H1 (cell line): ENCODE measurements at regions not wholly inside any gene's neighbourhood (a gene's known extent, or its start where the extent isn't known, plus 50 kb on each side); places are given as distances from the start of the nearest gene placed in this dataset.

Experiments
- CTCF ChIA-PET: fragments of 300-600 bp; sonication (Branson Sonifier 250); formaldehyde crosslinking; loops from one replicate; lab custom pipeline; 2021; ENCODE audit not compliant: partially characterized antibody; lab: Charles Lee
- POLR2A ChIA-PET: fragments of 300-600 bp; sonication (Branson Sonifier 250); formaldehyde crosslinking; loops from one replicate; lab custom pipeline; 2021; ENCODE audit warnings: inconsistent platforms; ENCODE audit not compliant: partially characterized antibody; lab: Charles Lee
- DNase-seq, 2 experiments: peaks; one replicate each; pipeline versions ENCODE4 v3.0.0 to v3.0.0-alpha.2; 2010 to 2022; ENCODE audit warnings: low spot score in 2 of 2, low read depth in 1 of 2, mixed read lengths in 1 of 2
- FAIRE-seq: peaks from 2 replicates; lab custom pipeline; 2011; peaks lifted over from hg19 to GRCh38; lab: Jason Lieb, UNC
- H2AFZ ChIP-seq: 2 replicates; pipeline ENCODE4 v1.8.1; 2012; ENCODE audit warnings: low read length, inconsistent platforms
- H2AK5ac ChIP-seq: 2 replicates; pipeline ENCODE4 v1.6.1; 2013; ENCODE audit warnings: low read depth, low read length
- H2BK120ac ChIP-seq: replicated peaks from 2 replicates; pipeline ENCODE3; 2013; ENCODE audit warnings: low read depth, low read length, inconsistent platforms
- H2BK12ac ChIP-seq: 2 replicates; pipeline ENCODE4 v1.6.1; 2013; ENCODE audit warnings: low read depth, low read length
- H2BK15ac ChIP-seq: 2 replicates; pipeline ENCODE4 v1.6.1; 2013; ENCODE audit warnings: low read length
- H2BK20ac ChIP-seq: 2 replicates; pipeline ENCODE4 v1.6.1; 2013; ENCODE audit warnings: low read length
- H2BK5ac ChIP-seq: 2 replicates; pipeline ENCODE4 v1.6.1; 2013; ENCODE audit warnings: low read depth, low read length
- H3K14ac ChIP-seq: 2 replicates; pipeline ENCODE4 v1.6.1; 2013; ENCODE audit warnings: inconsistent platforms; ENCODE audit not compliant: insufficient read length
- H3K18ac ChIP-seq: 2 replicates; pipeline ENCODE4 v1.6.1; 2013; ENCODE audit warnings: low read length; ENCODE audit errors: extremely low read depth
- H3K23ac ChIP-seq: 2 replicates; pipeline ENCODE4 v1.6.1; 2013; ENCODE audit warnings: inconsistent platforms; ENCODE audit not compliant: insufficient read length
- H3K23me2 ChIP-seq: 2 replicates; pipeline ENCODE4 v1.6.1; 2013; ENCODE audit warnings: low read depth, low read length
- H3K27ac ChIP-seq: 2 replicates; pipeline ENCODE4 v1.6.1; 2011; ENCODE audit warnings: low read depth, low read length, inconsistent platforms
- H3K27me3 ChIP-seq, 4 experiments: replicated peaks in 1 of 4; 1 replicate in 1 of 4; 2 replicates in 3 of 4; pipeline versions ENCODE4 v1.6.1 to v1.8.1; 2011 to 2013; ENCODE audit warnings: low read length in 3 of 4, mild to moderate bottlenecking in 3 of 4, inconsistent platforms in 2 of 4, mixed read lengths in 2 of 4, moderate library complexity in 1 of 4; ENCODE audit not compliant: control insufficient read depth in 3 of 4, insufficient read depth in 3 of 4; ENCODE audit errors: extremely low read depth in 1 of 4
- H3K36me3 ChIP-seq, 4 experiments: 2 replicates each; pipeline versions ENCODE4 v1.6.1 to v1.8.1; 2011 to 2013; ENCODE audit warnings: mild to moderate bottlenecking in 4 of 4, low read length in 3 of 4, moderate library complexity in 2 of 4, control low read depth in 1 of 4, inconsistent platforms in 1 of 4; ENCODE audit not compliant: insufficient read depth in 4 of 4, control insufficient read depth in 2 of 4
- H3K4ac ChIP-seq: replicated peaks from 2 replicates; pipeline ENCODE3; 2013; ENCODE audit warnings: low read length, low read depth, mixed read lengths, inconsistent platforms; ENCODE audit not compliant: insufficient read length
- H3K4me1 ChIP-seq, 4 experiments: replicated peaks in 1 of 4; 1 replicate in 1 of 4; 2 replicates in 3 of 4; pipeline versions ENCODE4 v1.6.1 to v1.8.1; 2011 to 2013; ENCODE audit warnings: low read length in 3 of 4, inconsistent platforms in 2 of 4, mixed read lengths in 1 of 4; ENCODE audit not compliant: insufficient read depth in 4 of 4, control insufficient read depth in 3 of 4
- H3K4me2 ChIP-seq, 2 experiments: 2 replicates each; pipeline versions ENCODE4 v1.6.1 to v1.8.1; 2011 to 2013; ENCODE audit warnings: low read depth in 2 of 2, low read length in 2 of 2, control low read depth in 1 of 2, inconsistent platforms in 1 of 2, mild to moderate bottlenecking in 1 of 2; ENCODE audit not compliant: insufficient read depth in 1 of 2
- H3K4me3 ChIP-seq, 4 experiments: fragments of 200-600, 300-600 bp in 1 of 4; sonication (generic), shearing (Covaris generic), sonication (Bioruptor Twin) in 1 of 4; 2 replicates each; pipeline versions ENCODE4 v1.5.1 to v1.8.1; 2011 to 2016; ENCODE audit warnings: low read length in 4 of 4, low read depth in 3 of 4, control low read depth in 2 of 4, inconsistent platforms in 2 of 4, mild to moderate bottlenecking in 2 of 4, mixed read lengths in 1 of 4, moderate library complexity in 1 of 4; ENCODE audit not compliant: insufficient read depth in 2 of 4; ENCODE audit errors: extremely low read depth in 1 of 4
- H3K56ac ChIP-seq: replicated peaks from 2 replicates; pipeline ENCODE3; 2013; ENCODE audit warnings: low read depth, mild to moderate bottlenecking, mixed read lengths, low read length, inconsistent platforms; ENCODE audit not compliant: insufficient read length
- H3K79me1 ChIP-seq: 2 replicates; pipeline ENCODE4 v1.6.1; 2013; ENCODE audit warnings: low read depth, low read length, control low read depth
- H3K79me2 ChIP-seq, 2 experiments: 2 replicates each; pipeline versions ENCODE4 v1.6.1 to v1.8.1; 2012 to 2013; ENCODE audit warnings: low read length in 2 of 2, mild to moderate bottlenecking in 2 of 2, inconsistent platforms in 1 of 2; ENCODE audit not compliant: insufficient read depth in 2 of 2, control insufficient read depth in 1 of 2
- H3K9ac ChIP-seq, 4 experiments: replicated peaks in 1 of 4; 1 replicate in 1 of 4; 2 replicates in 3 of 4; pipeline versions ENCODE4 v1.6.1 to v1.8.1; 2011 to 2013; ENCODE audit warnings: low read depth in 3 of 4, low read length in 3 of 4, control low read depth in 2 of 4, mild to moderate bottlenecking in 2 of 4, moderate library complexity in 2 of 4, inconsistent platforms in 1 of 4; ENCODE audit errors: extremely low read depth in 1 of 4
- H3K9me3 ChIP-seq, 2 experiments: 2 replicates each; pipeline versions ENCODE4 v1.6.1 to v1.8.1; 2012 to 2013; ENCODE audit warnings: mild to moderate bottlenecking in 2 of 2, moderate library complexity in 2 of 2, control low read depth in 1 of 2, inconsistent platforms in 1 of 2, low read depth in 1 of 2, low read length in 1 of 2, mixed read lengths in 1 of 2; ENCODE audit not compliant: insufficient read depth in 2 of 2
- H4K20me1 ChIP-seq, 2 experiments: replicated peaks in 1 of 2; 2 replicates each; pipeline versions ENCODE3 to v1.8.1; 2011 to 2013; ENCODE audit warnings: inconsistent platforms in 2 of 2, low read length in 2 of 2, mild to moderate bottlenecking in 1 of 2; ENCODE audit not compliant: insufficient read depth in 2 of 2, control insufficient read depth in 1 of 2
- H4K5ac ChIP-seq: 2 replicates; pipeline ENCODE4 v1.6.1; 2013; ENCODE audit warnings: low read length, low read depth, mixed read lengths, inconsistent platforms; ENCODE audit not compliant: insufficient read length
- H4K8ac ChIP-seq: 2 replicates; pipeline ENCODE4 v1.8.0; 2013; ENCODE audit warnings: mild to moderate bottlenecking, moderate library complexity, low read length, inconsistent platforms; ENCODE audit not compliant: insufficient read depth; ENCODE audit errors: extremely low read depth
- H4K91ac ChIP-seq: replicated peaks from 2 replicates; pipeline ENCODE3; 2013; ENCODE audit warnings: low read length, mixed read lengths, inconsistent platforms; ENCODE audit not compliant: insufficient read length
- BACH1 ChIP-seq: IDR thresholded peaks from 2 replicates; pipeline ENCODE4 v1.6.1; 2012; ENCODE audit warnings: low read length, improper control_type of control experiment
- CBX8 ChIP-seq: fragments of 300-800, 300-1000 bp; sonication (generic); IDR thresholded peaks from 2 replicates; pipeline ENCODE4 v1.7.1; 2016; ENCODE audit warnings: low read depth, low read length, borderline replicate concordance
- CHD2 ChIP-seq: IDR thresholded peaks from 2 replicates; pipeline ENCODE4 v1.6.1; 2012; ENCODE audit warnings: low read length, improper control_type of control experiment
- EGR1 ChIP-seq: IDR thresholded peaks from 2 replicates; pipeline ENCODE4 v1.6.1; 2011; ENCODE audit warnings: low read depth, low read length, borderline replicate concordance
- HDAC6 ChIP-seq: IDR thresholded peaks from one replicate; pipeline ENCODE4 v1.7.1; 2012; ENCODE audit warnings: low read depth, mild to moderate bottlenecking, inconsistent platforms, low read length, moderate library complexity
- KDM4A ChIP-seq: IDR thresholded peaks from one replicate; pipeline ENCODE4 v1.7.1; 2012; ENCODE audit warnings: low read depth, mild to moderate bottlenecking, moderate library complexity, low read length, inconsistent platforms; ENCODE audit not compliant: severe bottlenecking
- KDM5A ChIP-seq: fragments of 200-600 bp; IDR thresholded peaks from 2 replicates; pipeline ENCODE4 v1.7.1; 2012; ENCODE audit warnings: mild to moderate bottlenecking, low read length, inconsistent platforms, mixed read lengths
- RAD21 ChIP-seq, 2 experiments: IDR thresholded peaks in 1 of 2; conservative IDR thresholded peaks in 1 of 2; 2 replicates each; pipeline ENCODE4 v1.6.1; 2011; ENCODE audit warnings: low read depth in 2 of 2, low read length in 2 of 2, improper control_type of control experiment in 1 of 2, inconsistent platforms in 1 of 2, mild to moderate bottlenecking in 1 of 2, moderate library complexity in 1 of 2
- RBBP5 ChIP-seq: IDR thresholded peaks from 2 replicates; pipeline ENCODE4 v1.7.1; 2012; ENCODE audit warnings: low read depth, mild to moderate bottlenecking, inconsistent platforms, low read length, moderate library complexity, borderline replicate concordance
- RXRA ChIP-seq: IDR thresholded peaks from 2 replicates; pipeline ENCODE4 v1.6.1; 2011; ENCODE audit warnings: low read depth, mild to moderate bottlenecking, low read length, moderate library complexity; ENCODE audit not compliant: insufficient read depth
- SP4 ChIP-seq: IDR thresholded peaks from 2 replicates; pipeline ENCODE4 v1.6.1; 2012; ENCODE audit warnings: low read length, inconsistent platforms
- SRF ChIP-seq: IDR thresholded peaks from 2 replicates; pipeline ENCODE4 v1.6.1; 2011; ENCODE audit warnings: mild to moderate bottlenecking, low read depth, low read length, moderate library complexity
- TAF1 ChIP-seq: IDR thresholded peaks from 2 replicates; pipeline ENCODE4 v1.6.1; 2011; ENCODE audit warnings: mild to moderate bottlenecking, low read depth, low read length
- TBP ChIP-seq: IDR thresholded peaks from 2 replicates; pipeline ENCODE4 v1.6.1; 2011; ENCODE audit warnings: low read depth, low read length, improper control_type of control experiment
- TCF12 ChIP-seq: IDR thresholded peaks from 2 replicates; pipeline ENCODE4 v1.6.1; 2011; ENCODE audit warnings: low read depth, mild to moderate bottlenecking, low read length
- WGBS, 2 experiments: shearing (Covaris generic) in 1 of 2; methylation state at CpG; one replicate each; pipeline versions ENCODE4 v1.1.6 to v1.1.7; 2013 to 2015; ENCODE audit warnings: low lambda C conversion rate in 2 of 2, mixed read lengths in 2 of 2, inconsistent platforms in 1 of 2, low coverage in 1 of 2, missing lambda C conversion rate in 1 of 2; ENCODE audit not compliant: insufficient replicate concordance in 2 of 2, insufficient coverage in 1 of 2, insufficient read length in 1 of 2; ENCODE audit errors: extremely low coverage in 1 of 2, missing lambda C conversion rate in 1 of 2; 5-methylcytosine and 5-hydroxymethylcytosine counted together

DNA sequence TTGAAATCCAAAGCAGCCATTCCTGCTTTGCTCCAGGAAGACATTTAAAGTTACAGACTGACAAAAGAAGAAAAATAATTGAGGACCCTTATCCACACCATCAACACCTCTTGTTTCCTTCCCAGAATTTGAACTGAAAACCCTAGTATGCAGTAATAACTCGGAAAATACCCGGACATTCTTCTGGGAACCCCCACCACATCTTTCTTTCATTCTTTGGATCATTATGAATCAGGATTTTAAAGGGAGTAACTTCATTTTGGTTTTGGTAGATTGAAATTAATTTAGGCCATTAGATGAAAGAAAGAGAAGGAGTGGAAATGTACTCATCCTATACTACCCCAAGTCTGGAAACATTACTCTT, 213.8 kb upstream of the MARCKS start:
- H2BK5ac ChIP-seq, result no peak overlapping the region
- ChIA-PET POLR2A (no interaction called here), CTCF (no interaction called here)
- no peak overlapping the region for H4K91ac ChIP-seq
- H3K9ac ChIP-seq, result no peak overlapping the region
- H4K8ac ChIP-seq, result no peak overlapping the region
- no peak overlapping the region for H3K14ac ChIP-seq
- no peaks in the 10 kb centered on the region for H3K79me1 ChIP-seq
- no peak for FAIRE-seq
- no peak overlapping the region for H3K23ac ChIP-seq
- no peak for TF ChIP-seq SP4
- no peak for TF ChIP-seq TAF1
- no peak for TF ChIP-seq HDAC6
- no peak for TF ChIP-seq RAD21 (IDR thresholded peaks at IDR 0.05 in 1 of 2, conservative IDR thresholded peaks at IDR 0.05 in 1 of 2; ENCODE audit: low read depth in 2 of 2, low read length in 2 of 2)
- TF ChIP-seq TBP, result no peak
- no peak for TF ChIP-seq EGR1
- no peak for TF ChIP-seq CHD2
- TF ChIP-seq KDM4A, result no peak
- TF ChIP-seq KDM5A, result no peak
- TF ChIP-seq SRF, result no peak
- no peak for TF ChIP-seq TCF12
- no peak for TF ChIP-seq RXRA
- no peak for TF ChIP-seq BACH1
- no peak for TF ChIP-seq CBX8
- no peak for TF ChIP-seq RBBP5
- H4K20me1 ChIP-seq, result no peaks in the 10 kb centered on the region
- DNase-seq, result no peak
- no peak overlapping the region for H3K27ac ChIP-seq
- H2BK15ac ChIP-seq, result no peak overlapping the region
- H3K56ac ChIP-seq, result no peak overlapping the region
- no peaks in the 10 kb centered on the region for H3K23me2 ChIP-seq
- H2BK120ac ChIP-seq, result no peak overlapping the region
- no peak overlapping the region for H2BK20ac ChIP-seq
- H3K4me3 ChIP-seq, result no peak overlapping the region
- no peaks in the 10 kb centered on the region for H3K79me2 ChIP-seq
- H2AFZ ChIP-seq, result no peak overlapping the region
- no peak overlapping the region for H3K4me2 ChIP-seq
- H2BK12ac ChIP-seq, result no peak overlapping the region
- peaks cover 0 to 3% (median 0%) of the 10 kb centered on the region in 4 experiments; a peak in 1 of 7 replicates for H3K4me1 ChIP-seq
- no peak overlapping the region for H2AK5ac ChIP-seq
- no peak overlapping the region for H3K18ac ChIP-seq
- 93% methylated on average over 2 of the region's 2 CpGs; no CpG with 5 or more reads in 1 of the 2 experiments for WGBS, 2 experiments
- H3K9me3 ChIP-seq, result no peaks in the 10 kb centered on the region
- no peak overlapping the region for H3K4ac ChIP-seq
- no peak overlapping the region for H4K5ac ChIP-seq
- peaks cover 0 to 3% (median 0%) of the 10 kb centered on the region in 4 experiments; a peak in 2 of 7 replicates for H3K27me3 ChIP-seq
- H3K36me3 ChIP-seq, result no peaks in the 10 kb centered on the region
